GM23338 (cell line): ENCODE measurements at regions not wholly inside any gene's neighbourhood (a gene's known extent, or its start where the extent isn't known, plus 50 kb on each side); places are given as distances from the start of the nearest gene placed in this dataset.

Source experiments
- ATAC-seq: fragments of 200-7000 bp; cut with Tn5 transposase; 3 replicates; pipeline ENCODE4 v1.9.1; 2020
- DNase-seq: peaks from one replicate; pipeline ENCODE4 v3.0.0-alpha.2; 2015; ENCODE audit warnings: low spot score
- H2AFZ ChIP-seq: fragments of 200-600 bp; sonication (generic); 2 replicates; pipeline ENCODE4 v1.8.0; 2016; ENCODE audit warnings: antibody characterized with exemption, mild to moderate bottlenecking, moderate library complexity
- H3F3A ChIP-seq: fragments of 200-600 bp; sonication (generic); replicated peaks from 2 replicates; pipeline ENCODE4 v1.8.0; 2017; ENCODE audit warnings: antibody characterized with exemption, mixed run types, low read depth
- H3K27ac ChIP-seq: fragments of 200-600 bp; sonication (generic); 2 replicates; pipeline ENCODE4 v1.6.1; 2016; ENCODE audit warnings: low read depth
- H3K27me3 ChIP-seq: fragments of 200-600 bp; sonication (generic); 2 replicates; pipeline ENCODE4 v1.8.0; 2016; ENCODE audit warnings: mild to moderate bottlenecking, mixed run types, moderate library complexity; ENCODE audit not compliant: insufficient read depth
- H3K36me3 ChIP-seq: fragments of 200-600 bp; sonication (generic); 2 replicates; pipeline ENCODE4 v1.8.0; 2016; ENCODE audit warnings: mild to moderate bottlenecking; ENCODE audit not compliant: insufficient read depth
- H3K4me1 ChIP-seq: fragments of 200-600 bp; sonication (generic); 2 replicates; pipeline ENCODE4 v1.8.0; 2016; ENCODE audit warnings: mild to moderate bottlenecking, moderate library complexity; ENCODE audit not compliant: insufficient read depth
- H3K4me2 ChIP-seq: fragments of 200-600 bp; sonication (generic); 2 replicates; pipeline ENCODE4 v1.7.1; 2017; ENCODE audit warnings: mixed run types
- H3K4me3 ChIP-seq: fragments of 200-600 bp; sonication (generic); 2 replicates; pipeline ENCODE4 v1.6.1; 2016; ENCODE audit warnings: mixed run types
- H3K79me2 ChIP-seq: fragments of 200-600 bp; sonication (generic); replicated peaks from 2 replicates; pipeline ENCODE4 v1.8.0; 2017; ENCODE audit warnings: mild to moderate bottlenecking; ENCODE audit not compliant: insufficient read depth
- H3K9me2 ChIP-seq: fragments of 200-600 bp; sonication (generic); 2 replicates; pipeline ENCODE4 v1.8.0; 2017; ENCODE audit not compliant: insufficient read depth
- H4K20me1 ChIP-seq: fragments of 200-600 bp; sonication (generic); replicated peaks from 2 replicates; pipeline ENCODE4 v1.8.0; 2017; ENCODE audit warnings: mild to moderate bottlenecking; ENCODE audit not compliant: insufficient read depth
- H3K27ac Mint-ChIP-seq: 2 replicates; pipeline ENCODE4 v1.8.0; 2020; ENCODE audit warnings: inconsistent platforms, mild to moderate bottlenecking, moderate library complexity, mixed read lengths
- H3K27me3 Mint-ChIP-seq: 3 replicates; pipeline ENCODE4 v1.8.0; 2022; ENCODE audit warnings: low read depth, mild to moderate bottlenecking, moderate library complexity, mixed read lengths, inconsistent platforms; ENCODE audit not compliant: insufficient read depth, poor library complexity
- H3K36me3 Mint-ChIP-seq: 3 replicates; pipeline ENCODE4 v1.8.0; 2021; ENCODE audit warnings: low read depth, mild to moderate bottlenecking, inconsistent platforms, moderate library complexity, mixed read lengths
- H3K4me1 Mint-ChIP-seq: 3 replicates; pipeline ENCODE4 v1.8.0; 2020; ENCODE audit warnings: mild to moderate bottlenecking, inconsistent platforms, mixed read lengths
- H3K4me3 Mint-ChIP-seq: 3 replicates; pipeline ENCODE4 v1.8.0; 2021; ENCODE audit warnings: moderate library complexity, mild to moderate bottlenecking, inconsistent platforms, mixed read lengths
- H3K9me3 Mint-ChIP-seq: 3 replicates; pipeline ENCODE4 v1.8.0; 2020; ENCODE audit warnings: moderate library complexity, mild to moderate bottlenecking, inconsistent platforms, mixed read lengths
- CREB1 ChIP-seq: fragments of 250-450 bp; sonication (Bioruptor Pico); IDR thresholded peaks from 2 replicates; pipeline ENCODE4 v1.5.0; 2020; ENCODE audit warnings: low read depth, mild to moderate bottlenecking, moderate library complexity
- EZH2 ChIP-seq: fragments of 200-600 bp; sonication (generic); IDR thresholded peaks from one replicate; pipeline ENCODE4 v1.8.0; 2017; ENCODE audit warnings: antibody characterized with exemption, mild to moderate bottlenecking, low read depth; ENCODE audit not compliant: unreplicated experiment
- EZH2phosphoT487 ChIP-seq: fragments of 200-600 bp; sonication (generic); IDR thresholded peaks from one replicate; pipeline ENCODE4 v1.8.1; 2018; ENCODE audit warnings: antibody characterized with exemption; ENCODE audit not compliant: unreplicated experiment
- JUNB ChIP-seq: IDR thresholded peaks from one replicate; pipeline ENCODE4 v1.6.1; 2016; ENCODE audit warnings: antibody characterized with exemption; ENCODE audit not compliant: unreplicated experiment
- NANOG ChIP-seq: IDR thresholded peaks from 2 replicates; pipeline ENCODE4 v1.6.1; 2016; ENCODE audit warnings: antibody characterized with exemption, borderline replicate concordance
- POLR2AphosphoS5 ChIP-seq: IDR thresholded peaks from 2 replicates; pipeline ENCODE4 v1.6.1; 2016; ENCODE audit warnings: antibody characterized with exemption, low read depth
- STAT1 ChIP-seq: IDR thresholded peaks from one replicate; pipeline ENCODE4 v1.6.1; 2016; ENCODE audit warnings: antibody characterized with exemption; ENCODE audit not compliant: unreplicated experiment
- ZNF114 ChIP-seq: fragments of 250-450 bp; sonication (Bioruptor Pico); IDR thresholded peaks from 2 replicates; pipeline ENCODE4 v1.5.0; 2020; ENCODE audit warnings: mild to moderate bottlenecking, moderate library complexity
- ZNF331 ChIP-seq: fragments of 250-450 bp; sonication (Bioruptor Pico); IDR thresholded peaks from 2 replicates; pipeline ENCODE4 v1.5.0; 2020; ENCODE audit warnings: low read depth, mild to moderate bottlenecking, moderate library complexity
- TF ChIP-seq, protein P1 (sequence below): IDR thresholded peaks from one replicate; pipeline ENCODE4 v1.6.1; 2018; ENCODE audit warnings: antibody characterized with exemption; ENCODE audit not compliant: unreplicated experiment
- TF ChIP-seq, protein P2 (sequence below), 2 experiments: fragments of 200-600 bp in 1 of 2; sonication (generic) in 1 of 2; conservative IDR thresholded peaks; 2 replicates each; pipeline versions ENCODE4 v1.5.1 to v1.6.1; 2016 to 2017; ENCODE audit warnings: antibody characterized with exemption in 2 of 2, low read depth in 2 of 2, mild to moderate bottlenecking in 2 of 2, moderate library complexity in 1 of 2
- TF ChIP-seq, protein P3 (sequence below): IDR thresholded peaks from 2 replicates; pipeline ENCODE4 v1.6.1; 2016; ENCODE audit warnings: antibody characterized with exemption

DNA sequence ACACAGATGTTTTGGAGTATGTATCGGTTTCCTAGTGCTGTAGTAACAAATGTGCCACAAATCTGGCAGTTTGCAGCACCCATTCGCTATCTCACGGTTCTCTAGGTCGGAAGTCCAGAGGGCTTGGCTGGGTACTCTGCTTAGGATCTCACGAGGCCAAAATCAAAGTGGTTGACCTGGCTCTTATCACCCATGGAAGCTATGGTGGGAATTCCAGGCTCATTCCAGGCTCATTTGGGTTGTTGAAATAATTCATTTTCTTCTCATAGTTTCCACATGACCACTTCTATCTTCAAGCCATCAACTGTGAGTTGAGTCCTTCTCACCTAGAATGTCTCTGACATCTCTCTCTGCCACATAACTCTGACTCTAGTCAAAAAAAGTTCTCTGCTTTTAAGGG is 431.0 kb upstream of the TMPO start (continued):
- TF ChIP-seq, protein P1, sequence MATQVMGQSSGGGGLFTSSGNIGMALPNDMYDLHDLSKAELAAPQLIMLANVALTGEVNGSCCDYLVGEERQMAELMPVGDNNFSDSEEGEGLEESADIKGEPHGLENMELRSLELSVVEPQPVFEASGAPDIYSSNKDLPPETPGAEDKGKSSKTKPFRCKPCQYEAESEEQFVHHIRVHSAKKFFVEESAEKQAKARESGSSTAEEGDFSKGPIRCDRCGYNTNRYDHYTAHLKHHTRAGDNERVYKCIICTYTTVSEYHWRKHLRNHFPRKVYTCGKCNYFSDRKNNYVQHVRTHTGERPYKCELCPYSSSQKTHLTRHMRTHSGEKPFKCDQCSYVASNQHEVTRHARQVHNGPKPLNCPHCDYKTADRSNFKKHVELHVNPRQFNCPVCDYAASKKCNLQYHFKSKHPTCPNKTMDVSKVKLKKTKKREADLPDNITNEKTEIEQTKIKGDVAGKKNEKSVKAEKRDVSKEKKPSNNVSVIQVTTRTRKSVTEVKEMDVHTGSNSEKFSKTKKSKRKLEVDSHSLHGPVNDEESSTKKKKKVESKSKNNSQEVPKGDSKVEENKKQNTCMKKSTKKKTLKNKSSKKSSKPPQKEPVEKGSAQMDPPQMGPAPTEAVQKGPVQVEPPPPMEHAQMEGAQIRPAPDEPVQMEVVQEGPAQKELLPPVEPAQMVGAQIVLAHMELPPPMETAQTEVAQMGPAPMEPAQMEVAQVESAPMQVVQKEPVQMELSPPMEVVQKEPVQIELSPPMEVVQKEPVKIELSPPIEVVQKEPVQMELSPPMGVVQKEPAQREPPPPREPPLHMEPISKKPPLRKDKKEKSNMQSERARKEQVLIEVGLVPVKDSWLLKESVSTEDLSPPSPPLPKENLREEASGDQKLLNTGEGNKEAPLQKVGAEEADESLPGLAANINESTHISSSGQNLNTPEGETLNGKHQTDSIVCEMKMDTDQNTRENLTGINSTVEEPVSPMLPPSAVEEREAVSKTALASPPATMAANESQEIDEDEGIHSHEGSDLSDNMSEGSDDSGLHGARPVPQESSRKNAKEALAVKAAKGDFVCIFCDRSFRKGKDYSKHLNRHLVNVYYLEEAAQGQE = no peak
- TF ChIP-seq, protein P2, sequence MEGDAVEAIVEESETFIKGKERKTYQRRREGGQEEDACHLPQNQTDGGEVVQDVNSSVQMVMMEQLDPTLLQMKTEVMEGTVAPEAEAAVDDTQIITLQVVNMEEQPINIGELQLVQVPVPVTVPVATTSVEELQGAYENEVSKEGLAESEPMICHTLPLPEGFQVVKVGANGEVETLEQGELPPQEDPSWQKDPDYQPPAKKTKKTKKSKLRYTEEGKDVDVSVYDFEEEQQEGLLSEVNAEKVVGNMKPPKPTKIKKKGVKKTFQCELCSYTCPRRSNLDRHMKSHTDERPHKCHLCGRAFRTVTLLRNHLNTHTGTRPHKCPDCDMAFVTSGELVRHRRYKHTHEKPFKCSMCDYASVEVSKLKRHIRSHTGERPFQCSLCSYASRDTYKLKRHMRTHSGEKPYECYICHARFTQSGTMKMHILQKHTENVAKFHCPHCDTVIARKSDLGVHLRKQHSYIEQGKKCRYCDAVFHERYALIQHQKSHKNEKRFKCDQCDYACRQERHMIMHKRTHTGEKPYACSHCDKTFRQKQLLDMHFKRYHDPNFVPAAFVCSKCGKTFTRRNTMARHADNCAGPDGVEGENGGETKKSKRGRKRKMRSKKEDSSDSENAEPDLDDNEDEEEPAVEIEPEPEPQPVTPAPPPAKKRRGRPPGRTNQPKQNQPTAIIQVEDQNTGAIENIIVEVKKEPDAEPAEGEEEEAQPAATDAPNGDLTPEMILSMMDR (conservative IDR thresholded peaks at IDR 0.05; ENCODE audit: low read depth in 2 of 2) = no peak
- TF ChIP-seq EZH2phosphoT487 = no peak
- no peak for TF ChIP-seq EZH2
- no peak for TF ChIP-seq ZNF114 (CRISPR knock-in tag)
- TF ChIP-seq POLR2AphosphoS5 = no peak
- TF ChIP-seq, protein P3, sequence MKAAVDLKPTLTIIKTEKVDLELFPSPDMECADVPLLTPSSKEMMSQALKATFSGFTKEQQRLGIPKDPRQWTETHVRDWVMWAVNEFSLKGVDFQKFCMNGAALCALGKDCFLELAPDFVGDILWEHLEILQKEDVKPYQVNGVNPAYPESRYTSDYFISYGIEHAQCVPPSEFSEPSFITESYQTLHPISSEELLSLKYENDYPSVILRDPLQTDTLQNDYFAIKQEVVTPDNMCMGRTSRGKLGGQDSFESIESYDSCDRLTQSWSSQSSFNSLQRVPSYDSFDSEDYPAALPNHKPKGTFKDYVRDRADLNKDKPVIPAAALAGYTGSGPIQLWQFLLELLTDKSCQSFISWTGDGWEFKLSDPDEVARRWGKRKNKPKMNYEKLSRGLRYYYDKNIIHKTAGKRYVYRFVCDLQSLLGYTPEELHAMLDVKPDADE = no peak
- TF ChIP-seq CREB1 (CRISPR knock-in tag) = no peak
- TF ChIP-seq JUNB = no peak

DNA sequence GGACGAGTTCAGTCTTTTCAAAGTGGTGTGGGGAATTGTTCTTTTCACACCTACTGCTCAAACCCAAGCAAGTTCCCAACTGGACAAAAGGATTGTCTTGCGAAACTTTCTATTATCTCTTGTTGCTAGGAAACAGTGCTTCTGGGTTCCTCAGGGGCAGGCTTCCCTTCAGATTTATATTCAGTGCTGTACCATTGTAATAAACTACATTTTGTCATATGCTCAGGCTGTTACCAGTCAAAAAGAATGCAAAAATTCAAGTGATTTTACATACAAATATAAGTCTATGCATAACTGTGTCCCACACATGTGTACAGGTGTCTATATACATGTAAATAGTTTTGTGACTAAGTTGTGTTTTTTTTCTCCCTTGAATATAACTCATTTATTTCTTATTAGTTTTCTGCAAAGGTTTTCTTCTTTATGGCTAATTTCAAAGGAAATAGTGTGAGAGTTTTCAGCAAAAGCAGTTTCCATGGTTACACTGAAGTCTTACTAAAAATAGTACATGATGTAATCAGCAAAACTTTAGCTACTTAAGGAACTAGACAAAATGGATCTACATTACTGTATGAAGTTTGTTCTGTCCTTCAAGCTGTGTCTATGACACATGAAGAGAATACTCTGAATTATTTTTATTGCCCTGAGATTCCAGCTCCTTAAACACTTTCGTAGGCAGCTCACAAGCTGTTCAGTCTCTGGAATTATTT is 430.2 kb upstream of the TMPO start:
- H3K36me3 Mint-ChIP-seq = no peaks in the 10 kb centered on the region; the same call in 2 of the 3 replicates
- H3K27me3 Mint-ChIP-seq = no peaks in the 10 kb centered on the region
- H3K4me2 ChIP-seq = no peak overlapping the region
- H3K27ac Mint-ChIP-seq = no peak overlapping the region
- H3F3A ChIP-seq = no peaks in the 10 kb centered on the region
- no peaks in the 10 kb centered on the region for H3K79me2 ChIP-seq
- no peak overlapping the region for H3K4me3 ChIP-seq
- no peak for ATAC-seq
- peak overlapping the region; percentile 38; the same call in 1 of the 2 replicates for H2AFZ ChIP-seq
- peak; percentile 13 for DNase-seq
- no peak overlapping the region for H3K4me3 Mint-ChIP-seq
- peaks cover 21% of the 10 kb centered on the region for H3K9me2 ChIP-seq
- no peak overlapping the region for H3K27ac ChIP-seq
- no peaks in the 10 kb centered on the region for H3K4me1 Mint-ChIP-seq
- H3K9me3 Mint-ChIP-seq = peaks cover 2% of the 10 kb centered on the region; the same call in 2 of the 3 replicates
- no peaks in the 10 kb centered on the region for H3K4me1 ChIP-seq
- no peaks in the 10 kb centered on the region for H3K27me3 ChIP-seq
- H3K36me3 ChIP-seq = no peaks in the 10 kb centered on the region
- no peaks in the 10 kb centered on the region for H4K20me1 ChIP-seq
- no peak for TF ChIP-seq NANOG
- TF ChIP-seq, protein P2 (conservative IDR thresholded peaks at IDR 0.05; ENCODE audit: low read depth in 2 of 2) = no peak
- TF ChIP-seq POLR2AphosphoS5 = no peak
- no peak for TF ChIP-seq ZNF114 (CRISPR knock-in tag)
- no peak for TF ChIP-seq ZNF331
- TF ChIP-seq STAT1 = no peak
- TF ChIP-seq, protein P3 = no peak
- no peak for TF ChIP-seq CREB1 (CRISPR knock-in tag)
- TF ChIP-seq EZH2 = no peak
- TF ChIP-seq JUNB = no peak
